ENCODE measurements at regions not wholly inside any gene's neighbourhood (a gene's known extent, or its start where the extent isn't known, plus 50 kb on each side); places are given as distances from the start of the nearest gene placed in this dataset.

DNA sequence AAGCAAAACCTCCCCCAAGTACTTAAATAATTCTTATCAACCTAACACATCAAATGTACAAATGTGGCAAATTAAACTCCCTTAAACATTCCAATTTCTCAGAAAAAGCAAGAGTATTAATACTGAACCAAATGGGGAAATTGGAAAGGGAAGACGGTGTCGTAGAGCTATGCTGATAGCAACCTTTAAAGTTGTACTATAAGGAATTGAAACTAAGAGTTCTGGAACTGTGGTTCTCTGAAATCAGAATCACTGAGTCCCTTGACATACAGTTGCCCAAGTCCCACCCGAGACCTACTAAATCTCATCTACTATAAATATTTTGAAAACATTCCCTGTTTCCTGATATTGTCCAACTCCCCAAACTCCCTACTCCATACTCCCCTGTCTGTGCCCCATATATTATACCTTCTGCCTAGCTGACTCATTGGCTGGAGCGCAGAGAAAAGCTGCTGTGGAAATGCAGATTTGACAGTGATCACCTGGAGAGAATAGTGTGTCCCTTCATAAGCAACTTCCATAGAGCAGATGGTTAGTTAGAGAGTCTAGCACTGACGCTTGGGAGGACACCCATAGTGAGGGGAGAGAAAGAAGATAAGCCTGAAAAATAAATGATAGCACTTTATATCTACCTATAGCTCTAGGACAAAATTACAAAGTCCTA lies 51.4 kb upstream of the ITM2B start:
- no peak for DNase-seq
- ATAC-seq = no peak

DNA sequence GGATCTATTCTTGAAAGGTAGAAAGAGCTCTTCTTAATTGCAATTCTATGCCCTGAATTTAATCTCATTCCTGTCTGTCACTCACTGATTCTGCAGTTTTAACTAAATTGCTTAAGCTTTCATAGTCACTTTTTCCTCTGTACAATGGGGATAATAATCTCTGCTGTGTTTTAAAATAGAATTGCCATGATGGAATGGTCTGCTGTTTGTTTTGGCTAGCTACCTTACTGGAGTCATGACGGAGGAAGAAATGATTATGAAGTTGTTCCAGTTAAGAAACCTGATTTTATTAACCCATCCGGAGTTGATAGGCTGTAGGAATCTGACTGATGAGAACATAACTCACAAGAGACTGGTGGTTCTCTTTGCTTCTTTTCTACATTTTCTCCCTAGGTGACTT lies 54.9 kb upstream of the ITM2B start:
- no peak for ATAC-seq
- DNase-seq = no peak

DNA sequence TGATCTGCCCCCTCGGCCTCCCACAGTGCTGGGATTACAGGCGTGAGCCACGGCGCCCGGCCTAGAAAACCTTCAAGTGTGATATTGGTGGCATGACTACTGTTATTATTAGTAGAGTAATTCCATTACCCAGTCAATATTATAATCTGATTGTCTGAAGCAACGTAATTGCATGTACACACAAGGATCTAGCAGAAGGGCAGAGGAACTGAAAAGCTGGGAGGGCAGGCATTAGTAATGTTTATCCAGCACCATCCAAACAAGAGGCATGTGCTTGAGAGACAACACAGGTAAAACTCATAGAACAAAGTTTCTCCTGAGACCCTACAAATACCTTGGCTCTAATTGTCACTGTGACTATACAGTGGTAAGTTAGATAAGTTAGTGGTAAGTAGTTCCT lies 56.2 kb upstream of the ITM2B start:
- ATAC-seq (no peak), DNase-seq (no peak)

DNA sequence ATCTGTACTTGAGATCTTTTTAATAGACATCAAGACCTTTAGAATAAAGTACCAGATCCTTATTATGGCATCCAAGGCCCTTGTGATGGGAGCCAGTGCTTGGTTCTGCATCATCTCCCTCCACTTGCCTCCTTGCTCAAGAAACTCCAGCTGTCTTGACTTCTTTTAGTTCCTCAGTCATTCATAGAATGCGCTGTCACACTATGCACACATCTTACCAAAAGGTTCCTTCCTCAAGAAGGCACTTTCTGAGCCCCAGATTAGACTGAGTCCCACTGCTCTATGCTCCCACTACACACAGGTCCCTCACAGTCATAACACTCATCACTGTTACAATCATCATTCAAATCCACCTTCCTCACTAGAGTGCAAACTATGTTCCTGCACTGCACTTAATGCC lies 57.8 kb upstream of the ITM2B start:
- ATAC-seq (no peak), DNase-seq (no peak)

DNA sequence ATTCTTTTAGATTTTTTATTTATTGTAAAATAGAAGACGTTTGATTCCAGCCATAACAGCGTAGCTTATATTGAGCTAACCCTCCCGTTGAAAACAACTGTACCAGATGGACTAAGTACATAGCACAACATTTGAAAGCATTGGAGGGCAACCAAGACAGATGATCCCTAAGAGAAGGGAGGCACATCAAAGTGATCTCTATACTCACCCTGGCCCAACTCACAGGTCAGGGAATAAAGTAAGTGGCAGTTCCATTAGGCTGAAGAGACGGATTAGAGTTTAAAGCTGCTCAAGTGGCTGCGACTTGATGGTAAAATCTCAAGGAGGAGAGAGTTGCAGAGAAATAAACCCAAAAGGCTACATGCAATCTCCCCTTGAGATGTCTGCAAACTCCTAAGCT lies 65.1 kb upstream of the ITM2B start:
- ATAC-seq (no peak), DNase-seq (no peak)

DNA sequence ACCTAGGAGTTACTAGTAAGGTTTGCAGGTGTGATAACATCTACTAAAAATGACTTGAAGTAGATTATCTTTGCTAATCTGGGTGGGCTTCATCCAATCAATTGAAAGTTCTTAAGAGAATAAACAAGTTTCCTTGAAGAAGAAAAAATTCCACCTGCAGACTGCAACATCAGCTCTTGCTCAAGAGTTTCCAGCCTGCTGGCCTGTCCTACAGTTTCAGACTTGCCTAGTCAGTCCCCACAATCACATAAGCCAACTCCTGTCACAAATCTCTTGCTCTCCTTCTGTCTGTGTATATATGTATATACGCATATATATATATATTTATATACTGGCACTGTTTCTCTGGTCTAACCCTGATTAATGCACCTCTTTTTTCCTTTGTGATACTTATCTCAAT lies 67.3 kb upstream of the ITM2B start:
- DNase-seq (no peak), ATAC-seq (no peak)

DNA sequence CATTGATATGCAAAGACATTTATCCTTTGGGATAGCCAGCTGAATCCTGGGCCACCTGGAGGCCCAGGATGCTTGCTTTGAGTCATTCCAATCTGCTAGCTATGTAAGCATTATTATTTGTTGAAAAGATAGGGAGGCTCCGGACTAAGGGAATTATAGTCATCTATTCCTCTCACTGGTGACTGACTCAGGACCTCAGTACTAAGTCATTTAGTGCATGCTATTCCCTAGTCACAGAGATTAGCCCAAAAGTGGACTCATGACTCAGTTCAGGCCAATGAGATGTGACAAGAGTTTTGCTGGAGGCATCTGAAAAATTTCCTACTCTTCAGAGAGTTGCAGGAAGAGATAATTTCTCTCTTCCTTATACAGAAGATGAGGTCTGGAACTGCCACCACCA lies 67.9 kb upstream of the ITM2B start:
- ATAC-seq (no peak), DNase-seq (no peak)

DNA sequence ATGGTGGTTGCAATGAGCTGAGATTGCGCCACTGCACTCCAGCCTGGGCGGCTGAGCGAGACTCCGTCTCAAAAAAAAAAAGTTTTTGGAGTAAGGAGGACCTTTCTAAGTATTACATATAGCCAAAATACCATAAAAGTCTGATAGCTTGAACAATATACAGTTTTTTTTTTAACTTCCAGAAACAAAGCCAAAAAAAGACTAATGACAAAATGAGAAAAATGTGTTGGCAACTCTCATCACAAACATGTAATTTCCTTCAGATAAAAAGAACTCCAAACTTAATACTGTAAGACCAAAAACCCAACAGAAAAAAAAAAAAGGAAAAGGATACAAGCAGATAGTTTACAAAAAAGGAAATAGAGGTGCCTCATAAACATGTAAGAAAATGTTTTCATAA lies 68.2 kb upstream of the MED4 start:
- DNase-seq (no peak), ATAC-seq (no peak)

DNA sequence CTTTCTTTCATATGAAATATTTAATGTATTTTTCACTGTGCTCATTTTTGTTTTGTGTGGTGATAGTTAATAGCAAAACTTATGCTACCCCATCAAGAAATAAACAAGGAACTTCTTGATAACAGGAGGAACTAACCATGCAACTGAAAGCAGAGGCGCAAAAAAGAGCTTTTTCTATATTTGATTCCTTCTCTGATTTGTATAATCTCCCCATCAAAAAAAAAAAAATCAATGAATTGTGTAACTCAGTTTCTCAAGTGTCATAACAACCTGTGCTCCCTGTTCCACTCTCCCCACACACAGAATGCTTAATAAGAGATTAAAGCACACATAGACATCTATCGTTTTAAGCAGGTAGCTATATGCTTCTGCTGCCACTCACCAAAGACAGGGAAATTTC lies 67.3 kb upstream of the MED4 start:
- ATAC-seq (no peak), DNase-seq (no peak)

DNA sequence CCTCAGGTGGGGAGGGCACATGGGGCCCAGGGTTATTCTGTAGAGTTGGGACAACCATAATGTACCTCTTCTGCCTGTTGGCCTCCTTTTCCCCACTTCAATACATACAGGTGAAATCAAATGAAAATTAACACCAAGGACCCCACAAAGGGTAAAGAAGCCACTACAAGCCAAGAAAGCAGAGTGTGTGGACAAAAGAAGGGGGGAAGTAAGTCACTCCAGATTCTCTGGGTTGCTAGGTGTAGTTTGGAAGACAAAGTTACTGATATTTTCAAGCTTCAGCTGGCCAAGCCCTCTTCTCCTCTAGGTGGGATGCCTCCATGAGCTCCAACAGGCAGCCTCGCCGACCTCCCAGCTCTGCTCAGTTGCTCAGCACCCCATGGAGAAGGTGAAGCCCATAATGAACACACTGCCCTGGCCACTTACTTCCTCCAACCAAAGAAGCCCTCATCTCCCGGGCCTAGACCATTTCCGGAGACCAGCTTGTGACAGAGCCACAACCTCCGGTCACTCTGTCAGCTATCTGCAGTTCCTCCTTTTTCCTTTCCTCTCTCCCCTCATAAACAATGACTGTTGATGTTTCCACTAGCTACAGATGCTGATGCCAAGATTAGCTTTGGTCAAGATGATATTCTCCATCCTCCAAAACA lies 66.8 kb upstream of the MED4 start:
- DNase-seq = no peak
- ATAC-seq = no peak

DNA sequence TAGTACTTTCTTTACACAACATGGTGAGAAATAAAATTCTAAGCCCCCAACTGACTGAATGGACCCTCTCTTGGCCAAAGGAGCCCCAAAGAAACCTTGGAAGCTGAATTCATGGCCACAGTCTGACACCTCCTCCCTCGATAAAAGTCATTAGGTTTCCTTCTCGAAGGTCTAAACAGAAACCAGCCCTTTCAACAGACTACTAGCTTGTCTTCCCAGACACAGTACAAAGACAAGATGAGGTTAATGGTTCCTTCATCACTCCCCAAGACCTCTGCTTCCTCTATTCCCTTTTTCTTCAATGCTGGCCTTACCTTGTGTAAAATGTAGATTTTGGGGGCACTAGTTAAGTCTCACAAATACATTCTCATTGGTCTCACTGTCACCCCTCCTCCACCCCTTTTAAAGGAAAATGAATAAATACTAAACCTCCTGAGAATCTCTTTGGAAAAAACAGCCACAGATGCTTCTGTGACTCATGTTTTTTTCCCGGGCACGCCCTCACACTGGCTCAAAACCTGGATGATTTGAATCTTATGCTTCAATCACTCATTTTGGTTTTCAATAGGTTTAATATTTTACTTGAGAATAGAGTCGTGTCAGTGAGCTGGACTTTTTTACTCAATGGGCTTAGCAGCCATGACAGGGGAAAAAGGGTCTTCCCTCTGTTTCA lies 65.8 kb upstream of the MED4 start:
- DNase-seq = no peak
- ATAC-seq = no peak

DNA sequence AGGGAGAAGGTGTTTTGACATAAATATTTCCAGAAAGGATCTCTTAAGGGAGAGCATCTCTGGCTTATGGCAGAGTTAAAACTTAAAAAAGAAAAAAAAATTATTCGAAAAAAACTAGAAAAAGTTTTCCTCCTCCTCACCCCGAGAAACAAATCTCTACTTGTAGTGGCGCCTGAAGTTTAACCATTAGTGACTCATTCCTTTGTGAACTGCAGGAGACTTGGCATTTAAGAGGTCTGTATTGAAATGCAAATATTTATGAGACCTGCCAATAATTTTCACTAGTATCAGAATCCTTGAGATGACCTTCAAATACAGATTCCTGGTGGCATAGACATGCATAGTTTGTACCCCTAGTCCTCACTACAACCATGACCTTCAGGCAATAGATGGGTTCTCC lies 64.9 kb upstream of the MED4 start:
- DNase-seq = no peak
- no peak for ATAC-seq

DNA sequence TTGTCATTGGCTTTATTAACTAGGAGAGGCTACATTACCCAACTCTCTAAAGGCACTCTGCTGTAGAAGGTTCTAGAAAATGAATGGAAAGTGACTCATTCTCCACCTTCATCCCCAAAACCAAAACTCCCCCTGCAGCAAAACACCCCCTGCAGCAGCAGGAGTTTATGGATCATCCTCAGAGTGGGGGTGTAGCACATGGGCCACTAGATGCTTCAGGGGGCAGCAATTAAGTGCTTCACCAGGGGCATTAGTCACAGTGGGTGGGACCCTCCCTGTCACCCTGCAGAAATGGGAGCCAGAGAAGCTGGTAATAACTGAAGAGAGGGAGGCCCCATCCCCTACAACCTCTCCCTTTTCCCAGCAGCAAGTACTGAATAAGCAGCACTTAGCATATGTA lies 64.5 kb upstream of the MED4 start:
- DNase-seq = peak; percentile 49
- peak; percentile 51 for ATAC-seq

DNA sequence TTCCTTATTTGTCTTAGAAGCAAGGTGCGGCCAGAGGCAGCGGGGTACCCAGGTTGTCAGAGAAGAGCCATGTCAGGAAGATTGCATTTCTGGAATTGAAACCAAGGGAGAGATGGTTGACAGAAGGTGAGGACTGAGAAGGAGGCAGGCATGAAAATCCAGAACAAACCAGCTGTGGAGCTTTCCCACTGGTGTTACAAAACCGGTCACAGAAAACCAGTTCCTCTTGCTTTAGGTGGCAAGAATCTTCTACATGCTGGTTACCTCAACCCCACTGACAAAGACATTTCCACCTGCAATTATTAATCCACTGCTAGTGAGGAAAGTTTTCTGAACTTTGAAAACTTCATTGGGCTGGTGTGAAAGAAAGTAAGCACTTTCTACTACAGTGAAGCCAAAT lies 64.0 kb upstream of the MED4 start:
- DNase-seq (no peak), ATAC-seq (no peak)

DNA sequence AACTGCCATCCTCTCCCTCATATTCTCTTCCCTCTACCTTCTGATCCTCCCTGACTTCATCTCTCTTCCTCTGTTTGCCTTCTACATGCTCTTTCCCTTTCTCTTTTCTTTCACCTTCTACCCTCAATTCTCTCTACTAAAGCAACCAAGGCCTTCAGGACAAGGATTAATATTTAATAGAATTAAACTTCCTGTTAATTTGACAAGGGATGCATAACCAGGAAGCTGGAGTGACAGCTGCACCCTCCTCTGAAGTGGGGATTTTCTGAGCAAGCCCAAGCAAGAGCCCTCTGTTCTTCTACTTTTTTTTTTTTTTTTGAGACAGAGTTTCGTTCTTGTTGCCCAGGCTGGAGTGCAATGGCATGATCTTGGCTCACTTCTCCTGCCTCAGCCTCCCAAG lies 63.4 kb upstream of the MED4 start:
- ATAC-seq (no peak), DNase-seq (no peak)

DNA sequence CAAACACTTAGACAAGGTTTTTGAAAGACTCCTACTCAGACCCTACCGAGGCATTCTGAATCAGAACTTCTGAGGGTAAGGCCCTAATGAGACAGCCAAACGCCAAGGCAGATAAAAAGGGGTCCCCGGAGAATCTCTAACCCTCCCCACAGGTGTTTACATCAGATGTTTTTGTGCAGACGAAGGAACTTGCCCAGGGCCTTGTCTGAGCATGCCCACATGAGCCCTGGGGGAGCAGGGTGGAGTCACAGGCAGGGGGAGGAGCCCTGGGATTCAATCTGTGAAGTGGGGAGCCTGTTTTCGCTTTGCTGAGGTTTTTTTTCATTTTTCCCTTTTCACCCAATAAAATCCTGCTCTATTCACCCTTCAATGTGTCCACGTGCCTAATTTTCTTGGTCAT lies 61.6 kb upstream of the MED4 start:
- ATAC-seq = peak; percentile 85
- DNase-seq = peak; percentile 83

DNA sequence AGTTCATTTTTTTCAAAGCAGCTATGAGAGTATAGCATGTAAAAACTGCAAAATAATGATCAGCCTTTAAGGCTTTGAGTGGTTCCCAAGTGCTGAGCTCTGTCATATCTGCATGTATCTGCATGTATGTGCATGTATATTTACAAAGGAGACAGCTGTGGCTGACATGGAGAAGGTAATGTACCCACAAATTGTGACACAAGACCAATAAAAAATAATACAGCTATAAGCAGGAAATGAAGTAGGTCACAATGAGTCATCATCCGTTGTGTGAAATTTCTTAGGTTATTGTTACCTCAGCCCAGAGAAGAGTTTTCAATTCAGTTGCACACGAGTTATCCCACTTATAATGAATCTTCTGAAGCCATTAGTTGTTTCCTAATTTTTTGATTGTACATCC lies 60.9 kb upstream of the MED4 start:
- no peak for DNase-seq
- ATAC-seq = peak; percentile 59

DNA sequence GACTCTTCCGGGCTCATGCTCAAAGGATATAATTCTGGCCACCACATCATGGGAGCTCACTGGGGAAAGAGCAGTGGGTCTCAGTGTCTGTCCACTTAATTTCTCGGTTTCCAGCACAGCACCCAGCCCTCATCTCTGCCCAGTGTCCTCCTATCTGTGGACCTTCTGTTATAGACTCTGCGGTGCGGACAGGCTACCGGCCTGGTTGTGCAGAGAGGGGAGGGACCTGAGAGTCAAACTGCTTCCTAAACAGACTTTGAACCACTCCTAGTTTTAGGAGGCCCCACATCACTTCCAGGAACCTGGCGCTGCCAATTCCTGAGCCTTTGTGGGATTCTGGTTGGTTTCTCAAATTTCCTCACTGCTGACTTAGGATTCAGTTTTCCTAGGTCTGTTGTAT lies 59.8 kb upstream of the MED4 start:
- DNase-seq = no peak
- ATAC-seq = no peak

DNA sequence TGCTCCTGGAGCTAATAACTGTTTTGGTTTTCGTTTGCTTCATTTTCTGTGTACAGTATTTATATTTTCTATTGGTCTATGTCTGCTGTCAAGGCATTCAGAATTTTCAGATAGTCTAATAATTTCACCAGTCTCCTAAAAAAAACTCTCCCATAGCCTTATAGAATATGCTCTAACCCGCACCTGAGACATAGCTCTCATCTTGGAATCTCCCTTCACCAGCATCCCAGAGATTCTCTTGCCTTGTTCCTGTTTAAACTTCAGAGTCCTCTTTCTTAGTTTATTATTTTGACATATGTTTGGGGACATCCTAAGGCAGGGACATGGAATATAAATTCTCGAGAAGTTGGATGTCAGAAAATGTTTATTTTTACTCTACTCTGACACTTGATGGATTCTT lies 58.3 kb upstream of the MED4 start:
- ATAC-seq (no peak), DNase-seq (no peak)

DNA sequence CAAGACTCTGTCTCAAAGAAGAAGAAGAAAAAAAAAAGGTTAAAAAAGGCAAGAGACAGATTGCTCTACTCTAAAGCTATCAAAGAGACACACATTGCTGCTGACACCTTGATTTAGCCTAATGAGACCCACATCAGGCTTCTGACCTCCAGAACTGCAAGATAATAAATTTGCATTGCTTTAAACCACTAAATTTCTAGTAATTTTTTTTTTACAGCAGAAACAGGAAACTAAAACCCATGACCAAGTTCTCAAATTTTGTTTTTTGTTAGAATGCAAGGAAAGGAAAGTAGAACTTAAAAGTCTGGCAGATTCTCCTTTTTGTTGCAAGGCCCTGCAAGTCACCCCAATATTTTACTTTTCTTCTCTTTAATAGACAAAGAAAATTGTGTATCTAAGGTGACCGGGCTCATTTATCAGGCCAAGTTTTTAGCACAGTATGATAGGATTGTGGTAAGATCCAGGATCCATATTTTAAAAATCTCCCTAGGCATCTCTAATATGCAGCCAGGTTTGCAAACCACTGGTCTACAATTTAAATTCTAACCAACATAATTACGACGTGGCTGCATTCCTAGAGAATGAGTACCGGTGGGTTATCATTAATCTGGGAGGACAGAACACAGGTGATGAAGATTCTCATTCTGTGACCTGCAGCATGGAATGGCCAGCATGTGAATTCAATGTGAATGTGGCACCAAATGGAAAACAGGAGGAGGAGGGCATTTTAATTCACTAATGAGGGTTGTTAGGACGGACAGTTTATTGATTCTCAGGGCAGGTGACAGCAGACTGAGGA lies 56.7 kb upstream of the MED4 start:
- ATAC-seq (no peak), DNase-seq (no peak)

DNA sequence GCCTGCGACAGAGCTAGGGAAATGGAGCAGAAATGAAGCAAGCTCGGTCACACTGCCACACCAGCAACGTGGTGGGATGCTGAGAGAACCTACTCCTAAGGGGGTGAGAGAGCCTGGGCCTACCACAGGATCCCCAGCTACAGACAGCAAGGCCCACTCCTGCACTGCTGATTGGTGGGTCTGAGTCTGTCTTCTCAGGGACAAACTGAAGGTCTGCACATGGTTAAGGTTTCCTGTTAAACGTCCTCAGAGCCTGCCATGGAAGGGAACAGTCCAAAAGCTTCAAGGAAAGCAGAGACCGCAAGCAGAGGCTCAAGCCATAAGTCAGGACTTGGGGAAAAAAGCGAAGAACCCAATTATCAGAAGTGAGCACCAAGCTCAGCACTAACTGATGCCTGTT lies 53.5 kb upstream of the MED4 start:
- DNase-seq = no peak
- ATAC-seq = peak; percentile 17

DNA sequence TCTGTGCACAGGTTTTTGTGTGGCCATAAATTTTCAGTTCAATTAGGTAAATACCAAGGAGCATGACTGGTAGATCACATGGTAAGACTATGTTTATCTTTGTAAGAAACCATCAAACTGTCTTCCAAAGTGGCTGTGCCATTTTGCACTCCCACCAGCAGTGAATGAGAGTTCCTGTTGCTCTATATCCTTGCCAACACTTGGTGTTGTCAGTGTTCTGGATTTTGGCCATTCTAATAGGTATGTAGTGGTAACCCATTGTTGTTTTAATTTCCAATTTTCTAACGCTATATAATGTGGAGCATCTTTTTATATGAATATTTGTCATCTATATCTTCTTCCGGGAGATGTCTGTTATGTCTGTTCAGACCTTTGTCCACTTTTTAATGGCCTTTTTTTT lies 51.7 kb upstream of the MED4 start:
- ATAC-seq = no peak
- DNase-seq = no peak

DNA sequence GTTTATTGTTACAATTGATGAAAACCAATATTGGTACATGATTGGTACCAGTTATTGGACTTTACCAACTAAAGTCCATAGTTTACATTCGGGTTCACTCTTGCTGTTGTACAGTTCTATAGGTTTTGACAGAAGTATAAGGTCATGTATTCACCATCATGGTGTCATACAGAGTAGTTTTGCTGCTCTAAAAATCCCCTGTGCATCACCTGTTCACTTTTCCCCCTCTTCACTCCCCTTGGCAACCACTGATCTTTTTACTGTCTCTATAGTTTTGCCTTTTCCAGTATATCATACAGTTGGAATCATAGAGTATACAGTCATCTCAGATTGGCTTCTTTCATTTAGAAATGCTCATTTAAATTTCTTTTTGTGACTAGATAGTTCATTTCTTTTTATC lies 51.2 kb upstream of the MED4 start:
- no peak for ATAC-seq
- no peak for DNase-seq
